Spinal cord (tissue), 9 donors: ENCODE measurements at regions not wholly inside any gene's neighbourhood (a gene's known extent, or its start where the extent isn't known, plus 50 kb on each side); places are given as distances from the start of the nearest gene placed in this dataset.

Experiments used
- DNase-seq, 6 donors: peaks; one replicate each; pipeline versions ENCODE4 v3.0.0 to v3.0.0-alpha.2; 2013 to 2015; ENCODE audit warnings: low spot score in 6 of 6, low read depth in 4 of 6
- H3K27ac ChIP-seq: one replicate; pipeline ENCODE4 v1.5.1; 2013; ENCODE audit warnings: low read depth, low read length, control low read depth
- H3K27me3 ChIP-seq: one replicate; pipeline ENCODE4 v1.6.1; 2013; ENCODE audit warnings: low read length; ENCODE audit not compliant: control insufficient read depth, insufficient read depth
- H3K36me3 ChIP-seq: one replicate; pipeline ENCODE4 v1.6.1; 2013; ENCODE audit warnings: low read length; ENCODE audit not compliant: control insufficient read depth, insufficient read depth
- H3K4me1 ChIP-seq: one replicate; pipeline ENCODE4 v1.6.1; 2013; ENCODE audit warnings: low read length; ENCODE audit not compliant: control insufficient read depth, insufficient read depth
- H3K4me3 ChIP-seq: one replicate; pipeline ENCODE4 v1.5.1; 2013; ENCODE audit warnings: low read depth, low read length, control low read depth
- H3K9me3 ChIP-seq: one replicate; pipeline ENCODE4 v1.6.1; 2013; ENCODE audit warnings: low read length; ENCODE audit not compliant: control insufficient read depth, insufficient read depth
- WGBS: methylation state at CpG from one replicate; pipeline ENCODE4 v1.1.5; 2013; ENCODE audit warnings: missing lambda C conversion rate; ENCODE audit not compliant: insufficient coverage; 5-methylcytosine and 5-hydroxymethylcytosine counted together
- donor health status: healthy.

- H3K9me3 ChIP-seq, result no peaks in the 10 kb centered on the region
- DNase-seq, result no peak
- no peaks in the 10 kb centered on the region for H3K4me1 ChIP-seq
- no peaks in the 10 kb centered on the region for H3K27me3 ChIP-seq
- H3K36me3 ChIP-seq, result no peaks in the 10 kb centered on the region
- no peak overlapping the region for H3K27ac ChIP-seq
- no CpG with 5 or more reads among the region's 3 CpGs for WGBS
- H3K4me3 ChIP-seq, result no peak overlapping the region
These were observed 431.6 kb upstream of the FSHR start for GRCh38 chr2:49585921-49586320.

GRCh38 chr2:49582946-49583345 is 428.6 kb upstream of the FSHR start:
- no peak overlapping the region for H3K4me3 ChIP-seq
- H3K9me3 ChIP-seq, result no peaks in the 10 kb centered on the region
- no peaks in the 10 kb centered on the region for H3K4me1 ChIP-seq
- peak in 2 of 6 donors; percentile 17 to 31 for DNase-seq
- WGBS, result 67% methylated on average over 3 of the region's 5 CpGs
- no peaks in the 10 kb centered on the region for H3K36me3 ChIP-seq
- H3K27ac ChIP-seq, result no peak overlapping the region
- no peaks in the 10 kb centered on the region for H3K27me3 ChIP-seq

GRCh38 chr2:49577041-49577440 is 422.7 kb upstream of the FSHR start:
- Histone ChIP-seq H3K27me3 (no peaks in the 10 kb centered on the region), H3K4me1 (no peaks in the 10 kb centered on the region), H3K4me3 (no peak overlapping the region), H3K27ac (no peak overlapping the region), H3K9me3 (no peaks in the 10 kb centered on the region), H3K36me3 (no peaks in the 10 kb centered on the region)
- no CpG with 5 or more reads among the region's 1 CpG for WGBS
- DNase-seq, result peak in 1 of 6 donors; percentile 9

GRCh38 chr2:49569176-49569575 is 414.9 kb upstream of the FSHR start:
- DNase-seq, result peak in 1 of 6 donors; percentile 61
- Histone ChIP-seq H3K4me1 (no peaks in the 10 kb centered on the region), H3K4me3 (no peak overlapping the region), H3K36me3 (no peaks in the 10 kb centered on the region), H3K9me3 (no peaks in the 10 kb centered on the region), H3K27ac (no peak overlapping the region), H3K27me3 (no peaks in the 10 kb centered on the region)
- 100% methylated on average over 1 of the region's 1 CpG for WGBS

- Histone ChIP-seq H3K9me3 (no peaks in the 10 kb centered on the region), H3K36me3 (no peaks in the 10 kb centered on the region), H3K4me1 (no peaks in the 10 kb centered on the region), H3K27ac (no peak overlapping the region), H3K27me3 (no peaks in the 10 kb centered on the region), H3K4me3 (no peak overlapping the region)
- no CpG with 5 or more reads among the region's 3 CpGs for WGBS
- DNase-seq, result peak in 1 of 6 donors; percentile 73
These were observed 413.7 kb upstream of the FSHR start for GRCh38 chr2:49567811-49568600.

- DNase-seq, result peak in 1 of 6 donors; percentile 78
- no peaks in the 10 kb centered on the region for H3K36me3 ChIP-seq
- no peaks in the 10 kb centered on the region for H3K9me3 ChIP-seq
- 83% methylated on average over 1 of the region's 1 CpG for WGBS
- H3K27ac ChIP-seq, result no peak overlapping the region
- H3K4me1 ChIP-seq, result no peaks in the 10 kb centered on the region
- H3K27me3 ChIP-seq, result no peaks in the 10 kb centered on the region
- H3K4me3 ChIP-seq, result no peak overlapping the region
These were observed 412.7 kb upstream of the FSHR start for GRCh38 chr2:49567021-49567420.

GRCh38 chr2:49553658-49554057 is 399.3 kb upstream of the FSHR start:
- Histone ChIP-seq H3K36me3 (no peaks in the 10 kb centered on the region), H3K27ac (no peak overlapping the region), H3K27me3 (no peaks in the 10 kb centered on the region), H3K9me3 (no peaks in the 10 kb centered on the region), H3K4me1 (no peaks in the 10 kb centered on the region), H3K4me3 (no peak overlapping the region)
- no peak for DNase-seq

GRCh38 chr2:49532702-49533101 is 378.4 kb upstream of the FSHR start:
- no peak for DNase-seq
- Histone ChIP-seq H3K4me3 (no peak overlapping the region), H3K27ac (no peak overlapping the region), H3K4me1 (no peaks in the 10 kb centered on the region), H3K27me3 (no peaks in the 10 kb centered on the region), H3K9me3 (peaks cover 9% of the 10 kb centered on the region), H3K36me3 (no peaks in the 10 kb centered on the region)

GRCh38 chr2:49515996-49516782 is 361.9 kb upstream of the FSHR start:
- WGBS, result no CpG with 5 or more reads among the region's 2 CpGs
- peak in 1 of 6 donors; percentile 63 for DNase-seq

GRCh38 chr2:49514201-49514600 is 359.9 kb upstream of the FSHR start:
- Histone ChIP-seq H3K27ac (no peak overlapping the region), H3K4me1 (no peaks in the 10 kb centered on the region), H3K9me3 (no peaks in the 10 kb centered on the region), H3K36me3 (no peaks in the 10 kb centered on the region), H3K4me3 (no peak overlapping the region), H3K27me3 (no peaks in the 10 kb centered on the region)
- peak in 2 of 6 donors; percentile 16 to 46 for DNase-seq
- WGBS, result no CpG with 5 or more reads among the region's 1 CpG

More at GRCh38 chr2:49515996-49516782, 361.9 kb upstream of the FSHR start:
- H3K27me3 ChIP-seq, result no peaks in the 10 kb centered on the region
- H3K36me3 ChIP-seq, result no peaks in the 10 kb centered on the region
- no peaks in the 10 kb centered on the region for H3K9me3 ChIP-seq
- H3K4me1 ChIP-seq, result no peaks in the 10 kb centered on the region
- no peak overlapping the region for H3K4me3 ChIP-seq
- H3K27ac ChIP-seq, result no peak overlapping the region
